HL-60 (cell line): ENCODE measurements at regions not wholly inside any gene's neighbourhood (a gene's known extent, or its start where the extent isn't known, plus 50 kb on each side); places are given as distances from the start of the nearest gene placed in this dataset.
"Not testable (repeated sequence)": the region's sequence is repeated elsewhere in the genome, so short reads cannot be mapped to it uniquely, and the experiment has no call there.

ENCODE experiments used
- DNase-seq, 2 experiments: peaks; one replicate each; pipeline ENCODE4 v3.0.0-alpha.2; 2010 to 2020; ENCODE audit warnings: low read depth in 1 of 2, low spot score in 1 of 2
- H3K27ac ChIP-seq: fragments of 250-450 bp; sonication (Bioruptor Pico); replicated peaks from 2 replicates; pipeline ENCODE4 v1.5.1; 2020; ENCODE audit warnings: mild to moderate bottlenecking, moderate library complexity
- H3K27me3 ChIP-seq: fragments of 250-450 bp; sonication (Bioruptor Pico); 2 replicates; pipeline ENCODE4 v1.5.1; 2021; ENCODE audit warnings: mild to moderate bottlenecking, moderate library complexity; ENCODE audit not compliant: insufficient read depth, poor library complexity, severe bottlenecking
- H3K4me3 ChIP-seq: replicated peaks from 2 replicates; pipeline ENCODE4 v1.5.1; 2011; ENCODE audit warnings: mild to moderate bottlenecking, control low read depth, low read length; ENCODE audit not compliant: insufficient read depth
- GABPA ChIP-seq: IDR thresholded peaks from 2 replicates; pipeline ENCODE4 v1.6.1; 2012; ENCODE audit warnings: low read depth
- POLR2AphosphoS5 ChIP-seq: IDR thresholded peaks from 2 replicates; pipeline ENCODE4 v1.6.1; 2012; ENCODE audit warnings: low read depth
- SPI1 ChIP-seq: IDR thresholded peaks from 2 replicates; pipeline ENCODE4 v1.6.1; 2012; ENCODE audit warnings: low read depth, mild to moderate bottlenecking, borderline replicate concordance
- TF ChIP-seq, protein P1 (sequence below): IDR thresholded peaks from 2 replicates; pipeline ENCODE4 v1.6.1; 2012; ENCODE audit warnings: low read depth; ENCODE audit not compliant: insufficient replicate concordance
- TF ChIP-seq, protein P2 (sequence below): IDR thresholded peaks from one replicate; pipeline ENCODE4 v1.5.1; 2011; ENCODE audit warnings: low read length, control low read depth, inconsistent platforms; ENCODE audit not compliant: insufficient read depth

DNA sequence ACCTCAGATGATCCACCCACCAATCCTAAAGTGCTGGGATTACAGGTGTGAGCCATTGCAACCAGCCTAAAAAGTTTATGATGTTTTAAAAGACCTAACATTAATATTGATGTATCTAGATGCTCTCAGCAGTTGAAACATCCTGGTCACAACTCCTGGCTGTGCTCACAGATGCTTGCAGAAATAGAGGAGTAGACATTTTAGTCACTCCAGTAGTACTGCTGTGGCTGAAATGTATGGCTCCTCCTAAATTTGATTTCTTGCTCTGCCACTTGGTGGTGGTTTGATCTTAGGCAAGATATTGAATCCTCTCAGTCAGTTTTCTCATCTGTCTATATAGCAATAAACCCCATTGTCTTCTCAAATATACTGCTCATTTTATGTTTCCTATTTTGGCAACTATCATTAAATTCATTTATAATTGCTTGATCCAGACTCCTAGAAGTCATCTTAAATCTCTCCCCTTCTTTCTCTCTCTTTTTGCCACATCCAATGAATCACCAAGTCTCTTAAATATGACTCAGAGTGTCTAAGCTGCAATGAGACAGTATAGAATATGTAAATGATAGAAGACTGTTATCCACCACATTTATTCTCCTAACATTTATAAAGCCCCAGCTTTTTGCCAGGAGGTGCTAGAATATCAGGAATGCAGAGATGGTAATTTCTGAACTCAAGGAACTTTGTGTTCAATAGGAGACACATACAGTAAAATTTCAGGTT, 78.1 kb upstream of the NRBF2 start:
- TF ChIP-seq, protein P1, sequence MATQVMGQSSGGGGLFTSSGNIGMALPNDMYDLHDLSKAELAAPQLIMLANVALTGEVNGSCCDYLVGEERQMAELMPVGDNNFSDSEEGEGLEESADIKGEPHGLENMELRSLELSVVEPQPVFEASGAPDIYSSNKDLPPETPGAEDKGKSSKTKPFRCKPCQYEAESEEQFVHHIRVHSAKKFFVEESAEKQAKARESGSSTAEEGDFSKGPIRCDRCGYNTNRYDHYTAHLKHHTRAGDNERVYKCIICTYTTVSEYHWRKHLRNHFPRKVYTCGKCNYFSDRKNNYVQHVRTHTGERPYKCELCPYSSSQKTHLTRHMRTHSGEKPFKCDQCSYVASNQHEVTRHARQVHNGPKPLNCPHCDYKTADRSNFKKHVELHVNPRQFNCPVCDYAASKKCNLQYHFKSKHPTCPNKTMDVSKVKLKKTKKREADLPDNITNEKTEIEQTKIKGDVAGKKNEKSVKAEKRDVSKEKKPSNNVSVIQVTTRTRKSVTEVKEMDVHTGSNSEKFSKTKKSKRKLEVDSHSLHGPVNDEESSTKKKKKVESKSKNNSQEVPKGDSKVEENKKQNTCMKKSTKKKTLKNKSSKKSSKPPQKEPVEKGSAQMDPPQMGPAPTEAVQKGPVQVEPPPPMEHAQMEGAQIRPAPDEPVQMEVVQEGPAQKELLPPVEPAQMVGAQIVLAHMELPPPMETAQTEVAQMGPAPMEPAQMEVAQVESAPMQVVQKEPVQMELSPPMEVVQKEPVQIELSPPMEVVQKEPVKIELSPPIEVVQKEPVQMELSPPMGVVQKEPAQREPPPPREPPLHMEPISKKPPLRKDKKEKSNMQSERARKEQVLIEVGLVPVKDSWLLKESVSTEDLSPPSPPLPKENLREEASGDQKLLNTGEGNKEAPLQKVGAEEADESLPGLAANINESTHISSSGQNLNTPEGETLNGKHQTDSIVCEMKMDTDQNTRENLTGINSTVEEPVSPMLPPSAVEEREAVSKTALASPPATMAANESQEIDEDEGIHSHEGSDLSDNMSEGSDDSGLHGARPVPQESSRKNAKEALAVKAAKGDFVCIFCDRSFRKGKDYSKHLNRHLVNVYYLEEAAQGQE, result no peak
- TF ChIP-seq POLR2AphosphoS5, result no peak
- TF ChIP-seq, protein P2, sequence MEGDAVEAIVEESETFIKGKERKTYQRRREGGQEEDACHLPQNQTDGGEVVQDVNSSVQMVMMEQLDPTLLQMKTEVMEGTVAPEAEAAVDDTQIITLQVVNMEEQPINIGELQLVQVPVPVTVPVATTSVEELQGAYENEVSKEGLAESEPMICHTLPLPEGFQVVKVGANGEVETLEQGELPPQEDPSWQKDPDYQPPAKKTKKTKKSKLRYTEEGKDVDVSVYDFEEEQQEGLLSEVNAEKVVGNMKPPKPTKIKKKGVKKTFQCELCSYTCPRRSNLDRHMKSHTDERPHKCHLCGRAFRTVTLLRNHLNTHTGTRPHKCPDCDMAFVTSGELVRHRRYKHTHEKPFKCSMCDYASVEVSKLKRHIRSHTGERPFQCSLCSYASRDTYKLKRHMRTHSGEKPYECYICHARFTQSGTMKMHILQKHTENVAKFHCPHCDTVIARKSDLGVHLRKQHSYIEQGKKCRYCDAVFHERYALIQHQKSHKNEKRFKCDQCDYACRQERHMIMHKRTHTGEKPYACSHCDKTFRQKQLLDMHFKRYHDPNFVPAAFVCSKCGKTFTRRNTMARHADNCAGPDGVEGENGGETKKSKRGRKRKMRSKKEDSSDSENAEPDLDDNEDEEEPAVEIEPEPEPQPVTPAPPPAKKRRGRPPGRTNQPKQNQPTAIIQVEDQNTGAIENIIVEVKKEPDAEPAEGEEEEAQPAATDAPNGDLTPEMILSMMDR, result no peak
- no peak for TF ChIP-seq SPI1
- no peak for TF ChIP-seq GABPA
- DNase-seq, result no peak
- Histone ChIP-seq H3K4me3 (no peak overlapping the region), H3K27ac (no peak overlapping the region), H3K27me3 (no peaks in the 10 kb centered on the region)

DNA sequence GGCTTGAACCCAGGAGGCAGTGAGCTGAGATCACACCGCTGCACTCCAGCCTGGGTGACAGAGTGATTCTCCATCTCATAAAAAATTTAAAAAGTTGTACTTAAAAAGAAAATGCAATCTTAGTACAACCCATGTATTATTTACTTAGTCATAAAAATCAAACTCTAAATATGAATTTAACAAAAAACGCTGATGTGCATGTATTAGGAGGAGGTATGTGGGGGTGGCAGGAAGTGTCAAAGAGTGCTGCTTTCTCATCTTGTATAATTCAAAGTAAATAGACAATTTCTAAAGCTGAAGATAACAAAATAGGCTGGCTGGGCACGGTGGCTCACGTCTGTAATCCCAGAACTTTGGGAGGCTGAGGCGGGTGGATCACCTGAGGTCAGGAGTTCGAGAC, 81.0 kb upstream of the NRBF2 start:
- Histone ChIP-seq H3K27me3 (peaks cover 5% of the 10 kb centered on the region), H3K27ac (no peak overlapping the region), H3K4me3 (no peak overlapping the region)
- DNase-seq, result no peak
- TF ChIP-seq GABPA (no peak), POLR2AphosphoS5 (no peak), SPI1 (no peak)
- TF ChIP-seq, protein P2, result no peak

DNA sequence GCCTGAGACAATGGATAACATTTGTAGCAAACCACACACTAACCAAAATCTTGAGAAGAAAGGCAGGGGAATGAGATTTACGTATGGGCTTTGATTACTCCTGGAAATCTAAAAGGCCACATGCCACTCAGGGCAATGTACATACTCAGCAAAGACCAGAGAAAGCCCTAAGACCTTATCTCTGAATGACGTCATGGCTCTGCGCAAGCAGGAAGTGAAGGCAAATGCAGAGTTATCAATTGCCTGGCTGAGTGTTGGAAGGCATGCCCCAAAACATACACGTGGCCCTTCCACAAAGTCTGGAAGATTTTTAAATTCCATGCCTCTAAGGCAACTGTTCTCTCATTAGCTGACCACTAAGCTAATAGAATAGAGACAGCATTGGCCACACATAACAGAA, 90.9 kb upstream of the NRBF2 start:
- TF ChIP-seq POLR2AphosphoS5, result no peak
- no peak for TF ChIP-seq SPI1
- H3K27me3 ChIP-seq, result peaks cover under 1% of the 10 kb centered on the region
- no peak for DNase-seq
- H3K27ac ChIP-seq, result no peak overlapping the region
- H3K4me3 ChIP-seq, result no peak overlapping the region

DNA sequence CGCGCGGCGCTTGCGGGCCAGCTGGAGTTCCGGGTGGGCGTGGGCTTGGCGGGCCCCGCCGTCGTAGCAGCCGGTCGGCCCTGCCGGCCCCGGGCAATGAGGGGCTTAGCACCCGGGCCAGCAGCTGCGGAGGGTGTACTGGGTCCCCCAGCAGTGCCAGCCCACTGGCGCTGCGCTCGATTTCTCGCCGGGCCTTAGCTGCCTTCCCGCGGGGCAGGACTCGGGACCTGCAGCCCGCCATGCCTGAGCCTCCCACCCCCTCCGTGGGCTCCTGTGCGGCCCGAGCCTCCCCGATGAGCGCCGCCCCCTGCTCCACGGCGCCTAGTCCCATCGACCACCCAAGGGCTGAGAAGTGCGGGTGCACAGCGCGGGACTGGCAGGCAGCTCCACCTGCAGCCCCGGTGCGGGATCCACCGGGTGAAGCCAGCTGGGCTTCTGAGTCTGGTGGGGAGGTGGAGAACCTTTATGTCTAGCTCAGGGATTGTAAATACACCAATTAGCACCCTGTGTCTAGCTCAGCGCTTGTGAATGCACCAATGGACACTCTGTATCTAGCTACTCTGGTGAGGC, 99.4 kb upstream of the NRBF2 start:
- not testable (repeated sequence) for H3K4me3 ChIP-seq, H3K27me3 ChIP-seq, H3K27ac ChIP-seq, DNase-seq

DNA sequence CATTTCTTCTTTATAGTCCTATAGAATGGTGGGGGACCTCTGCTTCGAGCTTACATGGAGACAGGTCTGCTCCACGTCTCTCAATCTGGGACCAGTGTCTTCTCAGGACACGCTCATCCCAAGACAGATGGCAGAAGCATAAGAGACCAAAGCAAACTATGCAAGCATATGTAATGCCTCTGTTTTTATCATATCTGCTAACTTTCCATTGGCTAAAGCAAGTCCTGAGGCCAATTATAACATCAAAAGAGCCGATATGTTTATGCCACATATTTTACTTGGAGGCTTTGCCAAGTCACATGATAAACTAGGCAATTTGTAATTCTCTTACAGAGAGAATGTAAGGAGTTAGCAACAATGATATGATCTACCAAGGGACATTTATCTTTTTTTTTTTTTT, 102.6 kb upstream of the NRBF2 start:
- TF ChIP-seq, protein P2, result no peak
- TF ChIP-seq, protein P1, result no peak
- no peak for TF ChIP-seq SPI1
- no peak for TF ChIP-seq POLR2AphosphoS5
- no peak for TF ChIP-seq GABPA
- Histone ChIP-seq H3K27ac (no peak overlapping the region), H3K27me3 (no peaks in the 10 kb centered on the region), H3K4me3 (no peak overlapping the region)
- DNase-seq, result no peak
